COLO668 (cell line): ENCODE measurements at regions not wholly inside any gene's neighbourhood (a gene's known extent, or its start where the extent isn't known, plus 50 kb on each side); places are given as distances from the start of the nearest gene placed in this dataset.

Experiments used
- DNase-seq: peaks from one replicate; lab custom pipeline; 2025; ENCODE audit not compliant: unreplicated experiment; lab: John Stamatoyannopoulos, UW

DNA sequence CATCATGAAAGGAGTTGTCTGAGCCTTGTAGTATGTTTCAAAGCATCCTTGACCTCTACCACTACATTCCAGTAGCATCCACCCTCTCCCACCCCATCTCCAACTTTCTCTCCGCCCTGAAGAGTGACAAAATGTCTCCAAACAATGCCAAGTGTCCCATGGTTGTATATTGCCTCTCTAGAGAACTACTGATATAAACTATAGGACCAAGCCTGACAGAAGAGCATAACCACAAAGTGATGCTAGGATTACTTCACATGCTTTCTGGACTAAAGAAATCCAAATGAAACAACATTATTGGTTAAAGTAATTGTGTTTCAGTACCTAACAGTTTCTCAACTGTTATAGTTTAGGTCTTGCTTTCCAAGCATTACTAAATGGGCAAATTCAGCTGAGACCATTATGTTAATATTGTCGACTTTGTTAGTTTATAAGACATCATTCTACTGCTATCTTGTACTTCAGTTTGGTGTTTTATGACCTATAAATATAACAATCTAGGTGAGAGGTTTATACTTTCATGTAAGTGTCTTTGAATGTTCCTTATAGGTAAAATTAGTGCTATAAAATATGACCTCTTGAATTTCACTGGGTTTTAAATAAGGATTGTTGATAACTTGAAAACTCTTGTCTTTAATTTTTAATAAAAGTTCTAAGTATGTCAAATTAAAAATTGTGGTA lies 117.4 kb downstream of the SUCNR1 start:
- DNase-seq = no peak

GRCh38 chr3:151992326-151993041 lies 119.0 kb downstream of the SUCNR1 start:
- DNase-seq = no peak

GRCh38 chr3:151995091-151995490 lies 121.6 kb downstream of the SUCNR1 start:
- DNase-seq = no peak

DNA sequence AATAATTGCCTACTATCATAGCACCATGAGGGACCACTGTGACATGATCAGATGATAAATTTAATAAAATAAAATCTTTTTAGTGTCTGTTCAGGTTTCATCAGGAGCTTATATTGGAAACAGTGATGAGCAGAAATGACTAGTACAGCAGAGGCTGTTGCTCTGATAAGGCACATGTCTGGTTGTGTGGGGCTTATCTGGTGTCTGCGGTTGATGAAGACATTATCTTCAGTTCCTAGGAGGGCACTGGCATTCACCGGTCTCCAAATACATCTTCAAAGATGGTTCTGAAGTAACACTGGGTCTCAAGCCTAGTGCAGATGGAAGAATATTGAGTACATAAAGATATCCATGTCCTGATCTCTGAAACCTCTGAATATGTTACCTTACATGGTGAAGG lies 125.3 kb downstream of the SUCNR1 start:
- DNase-seq = no peak

DNA sequence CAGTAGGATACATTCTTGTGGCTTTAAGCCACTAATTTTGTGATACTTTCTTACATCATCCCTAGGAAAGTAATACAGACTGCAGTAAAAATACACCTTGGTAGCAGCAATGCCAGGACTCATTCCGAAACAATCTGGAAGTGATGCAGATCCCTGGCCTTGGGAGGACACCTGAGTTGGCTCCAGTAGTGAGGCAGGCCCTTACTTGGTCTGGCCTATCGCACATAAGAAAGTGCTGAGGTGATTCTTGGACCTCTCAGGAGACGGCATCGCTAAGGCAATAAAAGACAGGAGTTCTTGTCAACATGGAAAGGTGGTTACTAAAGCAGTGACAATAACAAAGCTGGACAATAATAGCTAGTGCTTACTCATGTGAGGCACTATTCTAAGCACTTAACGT lies 126.5 kb downstream of the SUCNR1 start:
- DNase-seq = no peak

- DNase-seq = no peak
Observed at GRCh38 chr3:152011812-152012735, 138.6 kb downstream of the SUCNR1 start.

- no peak for DNase-seq
Observed at GRCh38 chr3:152019508-152019907, 146.1 kb downstream of the SUCNR1 start.

GRCh38 chr3:152021951-152022461 lies 148.6 kb downstream of the SUCNR1 start:
- no peak for DNase-seq

- DNase-seq = no peak
Observed at GRCh38 chr3:152026033-152026556, 152.7 kb downstream of the SUCNR1 start.

GRCh38 chr3:152030320-152030719 lies 156.9 kb downstream of the SUCNR1 start:
- DNase-seq = no peak

DNA sequence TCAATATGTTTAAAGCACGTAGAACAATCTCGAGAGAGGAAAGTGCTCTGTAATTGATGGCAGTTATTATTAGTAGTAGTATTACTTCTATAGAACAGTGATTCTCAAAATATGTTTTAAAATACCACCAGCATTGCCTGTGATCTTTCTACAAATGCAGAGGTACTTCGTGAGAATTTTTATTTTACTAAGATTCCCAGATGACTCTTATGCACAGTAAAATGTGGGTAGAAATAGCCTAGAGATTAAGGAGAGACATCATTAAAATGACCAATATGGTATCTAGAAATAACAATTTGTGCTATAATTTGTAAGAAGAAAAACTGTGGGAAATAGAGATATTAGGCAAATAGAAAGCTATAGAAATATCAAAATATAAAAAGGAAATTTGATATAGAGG lies 157.9 kb downstream of the SUCNR1 start:
- DNase-seq = no peak

GRCh38 chr3:152037297-152037696 lies 163.9 kb downstream of the SUCNR1 start:
- no peak for DNase-seq

GRCh38 chr3:152037953-152038352 lies 164.5 kb downstream of the SUCNR1 start:
- no peak for DNase-seq

DNA sequence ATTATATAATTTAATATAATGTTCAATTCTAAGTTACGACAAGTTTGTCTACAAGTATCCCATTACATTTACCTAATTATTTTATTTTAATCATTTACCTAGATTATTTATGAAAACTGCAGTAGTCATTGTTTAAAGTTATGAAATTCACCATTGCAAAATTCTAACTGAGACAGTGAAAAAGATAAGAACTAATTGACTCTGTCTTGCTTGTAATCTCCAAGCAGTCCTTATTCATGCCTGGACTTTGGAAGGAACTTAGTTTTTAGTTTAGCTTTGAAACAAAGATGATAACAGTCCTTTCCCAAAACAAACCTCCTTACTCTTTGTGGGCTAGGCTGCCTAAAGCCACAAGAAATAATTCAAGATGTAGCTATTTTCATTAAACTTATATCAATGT lies 165.0 kb downstream of the SUCNR1 start:
- DNase-seq = no peak

- no peak for DNase-seq
Observed at GRCh38 chr3:152039887-152040286, 166.4 kb downstream of the SUCNR1 start.

- DNase-seq = no peak
Observed at GRCh38 chr3:152040319-152040718, 166.9 kb downstream of the SUCNR1 start.

DNA sequence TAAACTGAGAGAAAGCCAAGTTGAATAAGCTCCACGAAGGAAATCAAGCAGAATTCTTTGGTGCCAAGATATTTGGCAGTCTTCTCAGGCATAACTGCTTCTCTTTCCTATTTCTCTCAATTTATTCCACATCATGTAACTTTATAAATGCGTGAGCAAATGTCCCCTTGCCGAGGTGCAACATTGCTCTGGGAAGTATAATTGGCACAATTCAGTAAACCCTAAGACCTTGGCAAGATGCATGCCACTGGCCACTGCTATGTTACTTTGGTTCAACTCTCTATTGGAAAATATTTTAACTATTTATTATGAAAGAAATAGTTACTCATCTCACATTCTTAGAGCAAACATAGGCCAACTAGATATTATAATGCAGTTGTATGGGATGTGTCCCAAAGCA lies 170.2 kb downstream of the SUCNR1 start:
- no peak for DNase-seq

GRCh38 chr3:152046280-152046679 lies 172.8 kb downstream of the SUCNR1 start:
- DNase-seq = no peak

GRCh38 chr3:152047465-152047864 lies 174.0 kb downstream of the SUCNR1 start:
- DNase-seq = no peak

- no peak for DNase-seq
Observed at GRCh38 chr3:152048831-152049230, 175.4 kb downstream of the SUCNR1 start.

DNA sequence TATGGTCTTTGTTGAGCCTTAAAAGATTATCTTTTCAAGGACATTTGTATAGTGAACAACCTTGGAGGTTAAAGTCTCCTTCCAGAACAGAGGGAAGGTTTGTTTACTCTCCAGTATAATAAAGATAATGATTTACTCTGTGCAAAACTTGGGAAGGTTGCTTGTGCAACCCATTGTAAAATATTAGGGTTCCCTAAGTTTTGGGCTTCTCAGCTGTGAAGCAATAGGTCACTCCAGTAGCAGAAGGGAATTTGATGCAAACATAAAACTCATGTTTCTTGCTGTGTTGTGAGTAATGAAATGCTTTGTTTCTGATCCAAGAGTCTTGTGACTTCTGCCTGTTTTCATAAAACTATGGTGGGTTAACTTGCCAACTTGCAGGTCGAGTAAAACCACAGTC lies 177.5 kb downstream of the SUCNR1 start:
- no peak for DNase-seq
